ENCODE measurements at regions not wholly inside any gene's neighbourhood (a gene's known extent, or its start where the extent isn't known, plus 50 kb on each side); places are given as distances from the start of the nearest gene placed in this dataset.

- peaks cover 27% of the 10 kb centered on the region for H3K4me1 Mint-ChIP-seq (ENCODE audit: low read depth, unreplicated experiment)
- Histone ChIP-seq H3K9ac (ENCODE audit: low read length) (no peak overlapping the region), H3K4me1 (ENCODE audit: insufficient read depth, low read length) (peaks cover 4% of the 10 kb centered on the region), H3K27me3 (ENCODE audit: insufficient read depth, low read length) (no peaks in the 10 kb centered on the region), H3K79me2 (ENCODE audit: insufficient read depth, low read length) (no peaks in the 10 kb centered on the region), H4K20me1 (ENCODE audit: insufficient read depth, low read length) (no peaks in the 10 kb centered on the region), H2AFZ (ENCODE audit: low read depth, low read length) (no peak overlapping the region), H3K4me2 (ENCODE audit: low read length) (no peak overlapping the region), H3K4me3 (ENCODE audit: insufficient read depth, low read depth, low read length) (no peak overlapping the region), H3K36me3 (ENCODE audit: insufficient read depth, low read length) (no peaks in the 10 kb centered on the region), H3K9me3 (ENCODE audit: insufficient read depth, low read depth, low read length) (no peaks in the 10 kb centered on the region), H3K27ac (ENCODE audit: low read depth, low read length) (no peak overlapping the region)
- TF ChIP-seq EZH2 (IDR thresholded peaks at IDR 0.05; ENCODE audit: insufficient read depth, low read length) (no peak), CTCF (IDR thresholded peaks at IDR 0.05; ENCODE audit: insufficient read depth, low read depth, low read length) (no peak)
- no peak for DNase-seq (ENCODE audit: low read depth)
- no peak overlapping the region for H3K4me3 Mint-ChIP-seq (ENCODE audit: unreplicated experiment)
- H3K9me3 Mint-ChIP-seq (ENCODE audit: unreplicated experiment), result peaks cover 2% of the 10 kb centered on the region
- no peak overlapping the region for H3K27ac Mint-ChIP-seq (ENCODE audit: unreplicated experiment)
- no peaks in the 10 kb centered on the region for H3K27me3 Mint-ChIP-seq (ENCODE audit: low read depth, unreplicated experiment)
- no peaks in the 10 kb centered on the region for H3K36me3 Mint-ChIP-seq (ENCODE audit: low read depth, unreplicated experiment)
- FAIRE-seq, result no peak
Observed at GRCh38 chr10:36277459-36277858, 635.4 kb upstream of the FZD8 start.

GRCh38 chr10:36271627-36272340 is 629.7 kb upstream of the FZD8 start:
- H3K36me3 ChIP-seq (ENCODE audit: insufficient read depth, low read length), result no peaks in the 10 kb centered on the region
- H3K4me3 Mint-ChIP-seq (ENCODE audit: unreplicated experiment), result no peak overlapping the region
- DNase-seq (ENCODE audit: low read depth), result no peak
- no peaks in the 10 kb centered on the region for H4K20me1 ChIP-seq (ENCODE audit: insufficient read depth, low read length)
- H3K9me3 ChIP-seq (ENCODE audit: insufficient read depth, low read depth, low read length), result no peaks in the 10 kb centered on the region
- no peak overlapping the region for H3K4me3 ChIP-seq (ENCODE audit: insufficient read depth, low read depth, low read length)
- peaks cover 2% of the 10 kb centered on the region for H3K9me3 Mint-ChIP-seq (ENCODE audit: unreplicated experiment)
- no peak overlapping the region for H3K27ac Mint-ChIP-seq (ENCODE audit: unreplicated experiment)
- H3K27me3 Mint-ChIP-seq (ENCODE audit: low read depth, unreplicated experiment), result no peaks in the 10 kb centered on the region
- no peaks in the 10 kb centered on the region for H3K79me2 ChIP-seq (ENCODE audit: insufficient read depth, low read length)
- no peak overlapping the region for H2AFZ ChIP-seq (ENCODE audit: low read depth, low read length)
- H3K9ac ChIP-seq (ENCODE audit: low read length), result no peak overlapping the region
- H3K27ac ChIP-seq (ENCODE audit: low read depth, low read length), result no peak overlapping the region
- no peak for TF ChIP-seq EZH2 (IDR thresholded peaks at IDR 0.05; ENCODE audit: insufficient read depth, low read length)
- TF ChIP-seq CTCF (IDR thresholded peaks at IDR 0.05; ENCODE audit: insufficient read depth, low read depth, low read length), result no peak
- H3K27me3 ChIP-seq (ENCODE audit: insufficient read depth, low read length), result no peaks in the 10 kb centered on the region
- H3K4me2 ChIP-seq (ENCODE audit: low read length), result no peak overlapping the region
- H3K4me1 ChIP-seq (ENCODE audit: insufficient read depth, low read length), result no peaks in the 10 kb centered on the region
- peaks cover 14% of the 10 kb centered on the region for H3K4me1 Mint-ChIP-seq (ENCODE audit: low read depth, unreplicated experiment)
- no peak for FAIRE-seq
- H3K36me3 Mint-ChIP-seq (ENCODE audit: low read depth, unreplicated experiment), result no peaks in the 10 kb centered on the region

- H3K4me3 Mint-ChIP-seq (ENCODE audit: unreplicated experiment), result no peak overlapping the region
- no peak for FAIRE-seq
- H3K27ac Mint-ChIP-seq (ENCODE audit: unreplicated experiment), result no peak overlapping the region
- H3K27ac ChIP-seq (ENCODE audit: low read depth, low read length), result no peak overlapping the region
- no peak overlapping the region for H3K9ac ChIP-seq (ENCODE audit: low read length)
- no peaks in the 10 kb centered on the region for H3K9me3 ChIP-seq (ENCODE audit: insufficient read depth, low read depth, low read length)
- no peaks in the 10 kb centered on the region for H3K4me1 ChIP-seq (ENCODE audit: insufficient read depth, low read length)
- no peak for DNase-seq (ENCODE audit: low read depth)
- H2AFZ ChIP-seq (ENCODE audit: low read depth, low read length), result no peak overlapping the region
- no peak overlapping the region for H3K4me2 ChIP-seq (ENCODE audit: low read length)
- no peaks in the 10 kb centered on the region for H4K20me1 ChIP-seq (ENCODE audit: insufficient read depth, low read length)
- no peaks in the 10 kb centered on the region for H3K9me3 Mint-ChIP-seq (ENCODE audit: unreplicated experiment)
- H3K36me3 ChIP-seq (ENCODE audit: insufficient read depth, low read length), result no peaks in the 10 kb centered on the region
- H3K4me1 Mint-ChIP-seq (ENCODE audit: low read depth, unreplicated experiment), result peaks cover 22% of the 10 kb centered on the region
- H3K36me3 Mint-ChIP-seq (ENCODE audit: low read depth, unreplicated experiment), result no peaks in the 10 kb centered on the region
- H3K79me2 ChIP-seq (ENCODE audit: insufficient read depth, low read length), result no peaks in the 10 kb centered on the region
- no peaks in the 10 kb centered on the region for H3K27me3 ChIP-seq (ENCODE audit: insufficient read depth, low read length)
- H3K4me3 ChIP-seq (ENCODE audit: insufficient read depth, low read depth, low read length), result no peak overlapping the region
- TF ChIP-seq EZH2 (IDR thresholded peaks at IDR 0.05; ENCODE audit: insufficient read depth, low read length), result no peak
- TF ChIP-seq CTCF (IDR thresholded peaks at IDR 0.05; ENCODE audit: insufficient read depth, low read depth, low read length), result no peak
- no peaks in the 10 kb centered on the region for H3K27me3 Mint-ChIP-seq (ENCODE audit: low read depth, unreplicated experiment)
Observed at GRCh38 chr10:36269222-36269621, 627.1 kb upstream of the FZD8 start.

All from astrocyte (in vitro differentiated cells and primary cell).